ENCODE measurements at regions not wholly inside any gene's neighbourhood (a gene's known extent, or its start where the extent isn't known, plus 50 kb on each side); places are given as distances from the start of the nearest gene placed in this dataset.
"Not testable (repeated sequence)": the region's sequence is repeated elsewhere in the genome, so short reads cannot be mapped to it uniquely, and the experiment has no call there.

GRCh38 chr9:82423700-82424099 lies 435.1 kb downstream of the SPATA31D1 start:
- POLR2A ChIA-PET (ENCODE audit: unreplicated experiment), result no interaction called here
- CTCF ChIA-PET, result no interaction called here
- H3K36me3 ChIP-seq (ENCODE audit: low read depth, low read length), result no peaks in the 10 kb centered on the region
- no peaks in the 10 kb centered on the region for H3K27me3 ChIP-seq (ENCODE audit: low read length)
- H2AFZ ChIP-seq (ENCODE audit: low read length), result no peak overlapping the region
- no TSS peak for BruUV-seq (replicated peaks)
- no peak overlapping the region for H3K27ac ChIP-seq (ENCODE audit: low read length)
- intact Hi-C loops (cut with micrococcal nuclease), result no loop called here
- H3K9me3 ChIP-seq (ENCODE audit: low read length), result no peaks in the 10 kb centered on the region
- no peaks in the 10 kb centered on the region for H3K4me1 ChIP-seq (ENCODE audit: insufficient read depth, low read length)
- no peaks in the 10 kb centered on the region for H3F3A ChIP-seq (ENCODE audit: low read length, unreplicated experiment)
- H4K20me1 ChIP-seq (ENCODE audit: low read length), result no peaks in the 10 kb centered on the region
- ATAC-seq, result no peak
- H3K9ac ChIP-seq (ENCODE audit: low read length), result no peak overlapping the region
- TF ChIP-seq CTCF (conservative IDR thresholded peaks at IDR 0.05; ENCODE audit: low read depth, low read length) (no peak), EZH2 (IDR thresholded peaks at IDR 0.05; ENCODE audit: low read length, unreplicated experiment) (no peak), EZH2phosphoT487 (IDR thresholded peaks at IDR 0.05; ENCODE audit: borderline replicate concordance, low read length) (no peak)
- H3K4me3 ChIP-seq (ENCODE audit: low read length), result no peak overlapping the region
- no peaks in the 10 kb centered on the region for H3K9me2 ChIP-seq (replicated peaks; ENCODE audit: low read length)
- H3K4me2 ChIP-seq (ENCODE audit: low read length), result no peak overlapping the region
- H3K79me2 ChIP-seq (ENCODE audit: low read length), result no peaks in the 10 kb centered on the region
- no peak for DNase-seq

- no peak overlapping the region for H3K4me2 ChIP-seq (ENCODE audit: low read length)
- H2AFZ ChIP-seq (ENCODE audit: low read length), result no peak overlapping the region
- H4K20me1 ChIP-seq (ENCODE audit: low read length), result no peaks in the 10 kb centered on the region
- intact Hi-C loops (cut with micrococcal nuclease), result no loop called here
- POLR2A ChIA-PET (ENCODE audit: unreplicated experiment), result no interaction called here
- DNase-seq (no peak), ATAC-seq (no peak)
- TF ChIP-seq EZH2 (IDR thresholded peaks at IDR 0.05; ENCODE audit: low read length, unreplicated experiment), result no peak
- TF ChIP-seq EZH2phosphoT487 (IDR thresholded peaks at IDR 0.05; ENCODE audit: borderline replicate concordance, low read length), result no peak
- TF ChIP-seq CTCF (conservative IDR thresholded peaks at IDR 0.05; ENCODE audit: low read depth, low read length), result no peak
- no peaks in the 10 kb centered on the region for H3K79me2 ChIP-seq (ENCODE audit: low read length)
- CTCF ChIA-PET, result no interaction called here
- H3K36me3 ChIP-seq (ENCODE audit: low read depth, low read length), result no peaks in the 10 kb centered on the region
- no TSS peak for BruUV-seq (replicated peaks)
- no peaks in the 10 kb centered on the region for H3K27me3 ChIP-seq (ENCODE audit: low read length)
- H3K4me1 ChIP-seq (ENCODE audit: insufficient read depth, low read length), result no peaks in the 10 kb centered on the region
- no peak overlapping the region for H3K4me3 ChIP-seq (ENCODE audit: low read length)
- no peaks in the 10 kb centered on the region for H3F3A ChIP-seq (ENCODE audit: low read length, unreplicated experiment)
- H3K27ac ChIP-seq (ENCODE audit: low read length), result no peak overlapping the region
- no peak overlapping the region for H3K9ac ChIP-seq (ENCODE audit: low read length)
- no peaks in the 10 kb centered on the region for H3K9me3 ChIP-seq (ENCODE audit: low read length)
- H3K9me2 ChIP-seq (replicated peaks; ENCODE audit: low read length), result no peaks in the 10 kb centered on the region
These were observed 436.1 kb downstream of the SPATA31D1 start for GRCh38 chr9:82424599-82425120.

- Histone ChIP-seq H3K27me3 (ENCODE audit: low read length) (no peaks in the 10 kb centered on the region), H3K4me3 (ENCODE audit: low read length) (no peak overlapping the region), H3K79me2 (ENCODE audit: low read length) (no peaks in the 10 kb centered on the region), H2AFZ (ENCODE audit: low read length) (no peak overlapping the region), H3K9me2 (replicated peaks; ENCODE audit: low read length) (no peaks in the 10 kb centered on the region), H3K27ac (ENCODE audit: low read length) (no peak overlapping the region), H3F3A (ENCODE audit: low read length, unreplicated experiment) (no peaks in the 10 kb centered on the region), H3K36me3 (ENCODE audit: low read depth, low read length) (no peaks in the 10 kb centered on the region), H3K4me2 (ENCODE audit: low read length) (no peak overlapping the region), H4K20me1 (ENCODE audit: low read length) (no peaks in the 10 kb centered on the region), H3K9ac (ENCODE audit: low read length) (no peak overlapping the region), H3K4me1 (ENCODE audit: insufficient read depth, low read length) (no peaks in the 10 kb centered on the region), H3K9me3 (ENCODE audit: low read length) (no peaks in the 10 kb centered on the region)
- DNase-seq, result no peak
- ChIA-PET POLR2A (ENCODE audit: unreplicated experiment) (no interaction called here), CTCF (no interaction called here)
- no TSS peak for BruUV-seq (replicated peaks)
- no peak for ATAC-seq
- intact Hi-C loops (cut with micrococcal nuclease), result no loop called here
- TF ChIP-seq CTCF (conservative IDR thresholded peaks at IDR 0.05; ENCODE audit: low read depth, low read length) (no peak), EZH2 (IDR thresholded peaks at IDR 0.05; ENCODE audit: low read length, unreplicated experiment) (no peak), EZH2phosphoT487 (IDR thresholded peaks at IDR 0.05; ENCODE audit: borderline replicate concordance, low read length) (no peak)
These were observed 442.5 kb downstream of the SPATA31D1 start for GRCh38 chr9:82431121-82431520.

GRCh38 chr9:82433290-82433931 lies 444.8 kb downstream of the SPATA31D1 start:
- H3K9ac ChIP-seq (ENCODE audit: low read length); H3K36me3 ChIP-seq (ENCODE audit: low read depth, low read length); H3K9me2 ChIP-seq (replicated peaks; ENCODE audit: low read length); intact Hi-C loops (cut with micrococcal nuclease); H3K27me3 ChIP-seq (ENCODE audit: low read length); H2AFZ ChIP-seq (ENCODE audit: low read length); ATAC-seq; H3K79me2 ChIP-seq (ENCODE audit: low read length); H4K20me1 ChIP-seq (ENCODE audit: low read length); H3K4me2 ChIP-seq (ENCODE audit: low read length); H3K4me3 ChIP-seq (ENCODE audit: low read length); H3K4me1 ChIP-seq (ENCODE audit: insufficient read depth, low read length); DNase-seq; H3F3A ChIP-seq (ENCODE audit: low read length, unreplicated experiment); H3K9me3 ChIP-seq (ENCODE audit: low read length); POLR2A ChIA-PET (ENCODE audit: unreplicated experiment); BruUV-seq (replicated peaks); H3K27ac ChIP-seq (ENCODE audit: low read length); CTCF ChIA-PET: not testable (repeated sequence)

Data from PC-3 (cell line).